Neural progenitor cell (in vitro differentiated cells): ENCODE measurements at regions not wholly inside any gene's neighbourhood (a gene's known extent, or its start where the extent isn't known, plus 50 kb on each side); places are given as distances from the start of the nearest gene placed in this dataset.

Experiments
- DNase-seq: peaks from one replicate; pipeline ENCODE4 v3.0.0-alpha.2; 2016; ENCODE audit warnings: low spot score
- H2AFZ ChIP-seq: fragments of 200-600 bp; sonication (generic); replicated peaks from 2 replicates; pipeline ENCODE4 v1.6.1; 2016; ENCODE audit warnings: antibody characterized with exemption
- H3F3A ChIP-seq: fragments of 200-600 bp; sonication (generic); 2 replicates; pipeline ENCODE4 v1.6.1; 2016; ENCODE audit warnings: antibody characterized with exemption, low read depth
- H3K27ac ChIP-seq: fragments of 200-600 bp; sonication (generic); 2 replicates; pipeline ENCODE4 v1.5.1; 2016; ENCODE audit warnings: mild to moderate bottlenecking
- H3K27me3 ChIP-seq: fragments of 200-600 bp; sonication (generic); 2 replicates; pipeline ENCODE4 v1.6.1; 2016; ENCODE audit warnings: mild to moderate bottlenecking, moderate library complexity
- H3K36me3 ChIP-seq: fragments of 200-600 bp; sonication (generic); 2 replicates; pipeline ENCODE4 v1.5.1; 2016
- H3K4me1 ChIP-seq: fragments of 200-600 bp; sonication (generic); 2 replicates; pipeline ENCODE4 v1.6.1; 2016; ENCODE audit warnings: mixed run types
- H3K4me2 ChIP-seq: fragments of 200-600 bp; sonication (generic); 2 replicates; pipeline ENCODE4 v1.6.1; 2016
- H3K4me3 ChIP-seq: fragments of 200-600 bp; sonication (generic); 2 replicates; pipeline ENCODE4 v1.5.1; 2016
- H3K79me2 ChIP-seq: fragments of 200-600 bp; sonication (generic); 2 replicates; pipeline ENCODE4 v1.6.1; 2016; ENCODE audit warnings: low read depth
- H3K9ac ChIP-seq: fragments of 200-600 bp; sonication (generic); 2 replicates; pipeline ENCODE4 v1.6.1; 2016
- H3K9me3 ChIP-seq: fragments of 200-600 bp; sonication (generic); 2 replicates; pipeline ENCODE4 v1.5.1; 2016; ENCODE audit warnings: low read depth
- H4K20me1 ChIP-seq: fragments of 200-600 bp; sonication (generic); 2 replicates; pipeline ENCODE4 v1.6.1; 2016; ENCODE audit warnings: low read depth
- H3K27ac Mint-ChIP-seq: 3 replicates; pipeline ENCODE4 v1.8.0; 2021; ENCODE audit warnings: mixed read lengths
- H3K27me3 Mint-ChIP-seq: 2 replicates; pipeline ENCODE4 v1.8.0; 2022; ENCODE audit warnings: low read depth, mild to moderate bottlenecking, inconsistent platforms, moderate library complexity, mixed read lengths; ENCODE audit not compliant: insufficient read depth
- H3K36me3 Mint-ChIP-seq: 3 replicates; pipeline ENCODE4 v1.8.0; 2021; ENCODE audit warnings: mixed read lengths
- H3K4me1 Mint-ChIP-seq: 3 replicates; pipeline ENCODE4 v1.8.0; 2021; ENCODE audit warnings: mixed read lengths
- H3K4me3 Mint-ChIP-seq: 3 replicates; pipeline ENCODE4 v1.8.0; 2021; ENCODE audit warnings: mild to moderate bottlenecking, moderate library complexity, mixed read lengths
- H3K9me3 Mint-ChIP-seq: 3 replicates; pipeline ENCODE4 v1.8.0; 2020; ENCODE audit warnings: mixed read lengths
- CTCF ChIP-seq: fragments of 200-600 bp; sonication (generic); IDR thresholded peaks from 2 replicates; pipeline ENCODE4 v1.5.1; 2017; ENCODE audit warnings: antibody characterized with exemption, mild to moderate bottlenecking
- EZH2 ChIP-seq: fragments of 200-600 bp; sonication (generic); IDR thresholded peaks from 2 replicates; pipeline ENCODE4 v1.6.1; 2017; ENCODE audit warnings: antibody characterized with exemption, mild to moderate bottlenecking, moderate library complexity
- EZH2phosphoT487 ChIP-seq: fragments of 200-600 bp; sonication (generic); IDR thresholded peaks from 2 replicates; pipeline ENCODE4 v1.6.1; 2017; ENCODE audit warnings: antibody characterized with exemption

GRCh38 chr16:14365200-14365851 is 264.7 kb downstream of the PARN start:
- Histone ChIP-seq H3K4me2 (no peak overlapping the region), H3K36me3 (no peaks in the 10 kb centered on the region), H3K9ac (no peak overlapping the region), H3K4me1 (no peaks in the 10 kb centered on the region), H3K4me3 (no peak overlapping the region), H2AFZ (no peak overlapping the region), H3K79me2 (no peaks in the 10 kb centered on the region), H3K27me3 (no peaks in the 10 kb centered on the region), H4K20me1 (no peaks in the 10 kb centered on the region), H3K9me3 (no peaks in the 10 kb centered on the region), H3F3A (no peaks in the 10 kb centered on the region), H3K27ac (no peak overlapping the region)
- H3K4me3 Mint-ChIP-seq = peak overlapping the region; percentile 12
- H3K27me3 Mint-ChIP-seq = peaks cover 20% of the 10 kb centered on the region
- H3K9me3 Mint-ChIP-seq = no peaks in the 10 kb centered on the region
- no peak for DNase-seq
- peaks cover 26% of the 10 kb centered on the region for H3K4me1 Mint-ChIP-seq
- H3K27ac Mint-ChIP-seq = peak overlapping the region; percentile 40
- TF ChIP-seq CTCF (no peak), EZH2 (no peak)
- no peaks in the 10 kb centered on the region for H3K36me3 Mint-ChIP-seq

- Mint-ChIP-seq H3K27ac (peak overlapping the region; percentile 40), H3K27me3 (peaks cover 18% of the 10 kb centered on the region), H3K9me3 (no peaks in the 10 kb centered on the region), H3K4me1 (peaks cover 26% of the 10 kb centered on the region), H3K36me3 (no peaks in the 10 kb centered on the region), H3K4me3 (no peak overlapping the region)
- no peak overlapping the region for H2AFZ ChIP-seq
- H3K36me3 ChIP-seq = no peaks in the 10 kb centered on the region
- no peaks in the 10 kb centered on the region for H4K20me1 ChIP-seq
- peak; percentile 43 for DNase-seq
- no peak for TF ChIP-seq EZH2
- TF ChIP-seq CTCF = peak; percentile 12
- no peak for TF ChIP-seq EZH2phosphoT487
- H3K4me3 ChIP-seq = no peak overlapping the region
- no peaks in the 10 kb centered on the region for H3F3A ChIP-seq
- no peaks in the 10 kb centered on the region for H3K79me2 ChIP-seq
- no peak overlapping the region for H3K9ac ChIP-seq
- H3K27ac ChIP-seq = no peak overlapping the region
- no peaks in the 10 kb centered on the region for H3K9me3 ChIP-seq
- H3K4me2 ChIP-seq = no peak overlapping the region
- H3K4me1 ChIP-seq = no peaks in the 10 kb centered on the region
- H3K27me3 ChIP-seq = no peaks in the 10 kb centered on the region
Measured at GRCh38 chr16:14364386-14365199, 265.5 kb downstream of the PARN start.

- no peak for DNase-seq
- Histone ChIP-seq H3K79me2 (no peaks in the 10 kb centered on the region), H3K4me1 (no peaks in the 10 kb centered on the region), H3K4me3 (no peak overlapping the region), H2AFZ (no peak overlapping the region), H3K27ac (no peak overlapping the region), H3F3A (no peaks in the 10 kb centered on the region), H4K20me1 (no peaks in the 10 kb centered on the region), H3K9ac (no peak overlapping the region), H3K9me3 (no peaks in the 10 kb centered on the region), H3K27me3 (no peaks in the 10 kb centered on the region), H3K36me3 (no peaks in the 10 kb centered on the region), H3K4me2 (no peak overlapping the region)
- Mint-ChIP-seq H3K9me3 (no peaks in the 10 kb centered on the region), H3K4me1 (peaks cover 26% of the 10 kb centered on the region), H3K36me3 (no peaks in the 10 kb centered on the region), H3K27me3 (peaks cover 18% of the 10 kb centered on the region), H3K4me3 (no peak overlapping the region), H3K27ac (no peak overlapping the region)
- TF ChIP-seq EZH2 = no peak
- TF ChIP-seq EZH2phosphoT487 = no peak
- TF ChIP-seq CTCF = no peak
Measured at GRCh38 chr16:14364112-14364385, 266.0 kb downstream of the PARN start.
